IMR-90 (cell line): ENCODE measurements at regions not wholly inside any gene's neighbourhood (a gene's known extent, or its start where the extent isn't known, plus 50 kb on each side); places are given as distances from the start of the nearest gene placed in this dataset.

ENCODE experiments used
- ATAC-seq: fragments of 200-7000 bp; cut with Tn5 transposase; 2 replicates; pipeline ENCODE4 v1.9.1; 2020; ENCODE audit warnings: low read depth, mild to moderate bottlenecking, moderate library complexity
- BruUV-seq: library from RNA; stranded (reverse); fragments of 400-500 nt; replicated peaks from 2 replicates; lab custom pipeline; 2021; lab: Mats Ljungman, UMichigan
- CTCF ChIA-PET: fragments of 300-600 bp; formaldehyde crosslinking; extraction: SDS; loops from one replicate; lab custom pipeline; 2021; ENCODE audit warnings: antibody characterized with exemption; lab: Yijun Ruan, JAX
- POLR2A ChIA-PET: fragments of 300-600 bp; sonication (Branson Sonifier 250); formaldehyde crosslinking; loops from one replicate; lab custom pipeline; 2022; ENCODE audit warnings: antibody characterized with exemption; ENCODE audit not compliant: unreplicated experiment; lab: Charles Lee
- DNase-seq: peaks from one replicate; pipeline ENCODE4 v3.0.0; 2013
- H2AFZ ChIP-seq: replicated peaks from 2 replicates; pipeline ENCODE3; 2013; ENCODE audit warnings: low read length, mild to moderate bottlenecking; ENCODE audit not compliant: poor library complexity
- H2AK5ac ChIP-seq: 2 replicates; pipeline ENCODE4 v1.6.1; 2013; ENCODE audit warnings: low read depth, low read length, inconsistent platforms
- H2AK9ac ChIP-seq: replicated peaks from 2 replicates; pipeline ENCODE3; 2013; ENCODE audit warnings: mild to moderate bottlenecking, low read depth, low read length, moderate library complexity; ENCODE audit not compliant: poor library complexity
- H2BK120ac ChIP-seq: 2 replicates; pipeline ENCODE4 v1.6.1; 2013; ENCODE audit warnings: low read depth, low read length, inconsistent platforms
- H2BK15ac ChIP-seq: 3 replicates; pipeline ENCODE4 v1.6.1; 2013; ENCODE audit warnings: low read depth, low read length, inconsistent platforms
- H2BK20ac ChIP-seq: 2 replicates; pipeline ENCODE4 v1.6.1; 2013; ENCODE audit warnings: low read depth, mild to moderate bottlenecking, inconsistent platforms, low read length, moderate library complexity
- H2BK5ac ChIP-seq: 2 replicates; pipeline ENCODE4 v1.6.1; 2013; ENCODE audit warnings: mild to moderate bottlenecking, low read depth, low read length, inconsistent platforms; ENCODE audit not compliant: poor library complexity, severe bottlenecking
- H3K14ac ChIP-seq: replicated peaks from 2 replicates; pipeline ENCODE4 v1.6.1; 2013; ENCODE audit warnings: low read depth, low read length, inconsistent platforms
- H3K18ac ChIP-seq: 2 replicates; pipeline ENCODE4 v1.6.1; 2013; ENCODE audit warnings: low read depth, low read length, control low read depth
- H3K23ac ChIP-seq: 2 replicates; pipeline ENCODE4 v1.6.1; 2013; ENCODE audit warnings: low read depth, low read length, inconsistent platforms
- H3K27ac ChIP-seq: 2 replicates; pipeline ENCODE4 v1.5.1; 2013; ENCODE audit warnings: mild to moderate bottlenecking, control low read depth, low read length; ENCODE audit not compliant: insufficient read depth
- H3K27me3 ChIP-seq: 2 replicates; pipeline ENCODE4 v1.6.1; 2013; ENCODE audit warnings: low read length; ENCODE audit not compliant: control insufficient read depth, insufficient read depth
- H3K36me3 ChIP-seq: 2 replicates; pipeline ENCODE4 v1.6.1; 2013; ENCODE audit warnings: low read length, mixed read lengths; ENCODE audit not compliant: control insufficient read depth, insufficient read depth
- H3K4ac ChIP-seq: 2 replicates; pipeline ENCODE4 v1.6.1; 2013; ENCODE audit warnings: low read depth, low read length, inconsistent platforms
- H3K4me1 ChIP-seq: 2 replicates; pipeline ENCODE4 v1.6.1; 2013; ENCODE audit warnings: low read length, mixed read lengths; ENCODE audit not compliant: control insufficient read depth, insufficient read depth
- H3K4me2 ChIP-seq: 2 replicates; pipeline ENCODE4 v1.6.1; 2013; ENCODE audit warnings: low read depth, mild to moderate bottlenecking, control low read depth, low read length, moderate library complexity
- H3K4me3 ChIP-seq: 2 replicates; pipeline ENCODE4 v1.5.1; 2013; ENCODE audit warnings: low read depth, mild to moderate bottlenecking, control low read depth, low read length, moderate library complexity; ENCODE audit not compliant: insufficient read depth
- H3K56ac ChIP-seq: 2 replicates; pipeline ENCODE4 v1.6.1; 2013; ENCODE audit warnings: low read length, inconsistent platforms; ENCODE audit not compliant: insufficient read depth; ENCODE audit errors: extremely low read depth
- H3K79me1 ChIP-seq, 2 experiments: 2 replicates each; pipeline ENCODE4 v1.6.1; 2013; ENCODE audit warnings: low read length in 2 of 2, inconsistent platforms in 1 of 2, low read depth in 1 of 2
- H3K9ac ChIP-seq: 2 replicates; pipeline ENCODE4 v1.6.1; 2013; ENCODE audit warnings: low read depth, low read length, control low read depth
- H3K9me1 ChIP-seq: 2 replicates; pipeline ENCODE4 v1.6.1; 2013; ENCODE audit warnings: low read length, inconsistent platforms; ENCODE audit not compliant: insufficient read depth
- H3K9me3 ChIP-seq: 2 replicates; pipeline ENCODE4 v1.6.1; 2013; ENCODE audit warnings: low read length; ENCODE audit not compliant: control insufficient read depth, insufficient read depth
- H4K20me1 ChIP-seq: 2 replicates; pipeline ENCODE4 v1.6.1; 2013; ENCODE audit warnings: low read length, inconsistent platforms; ENCODE audit not compliant: insufficient read depth
- H4K5ac ChIP-seq: 2 replicates; pipeline ENCODE4 v1.6.1; 2013; ENCODE audit warnings: mild to moderate bottlenecking, low read depth, low read length, control low read depth
- H4K8ac ChIP-seq, 2 experiments: 2 replicates each; pipeline ENCODE4 v1.6.1; 2013; ENCODE audit warnings: low read depth in 2 of 2, low read length in 2 of 2, control low read depth in 1 of 2, inconsistent platforms in 1 of 2
- H4K91ac ChIP-seq: 2 replicates; pipeline ENCODE4 v1.6.1; 2013; ENCODE audit warnings: low read depth, low read length, inconsistent platforms; ENCODE audit not compliant: insufficient read depth
- CEBPB ChIP-seq: IDR thresholded peaks from 2 replicates; pipeline ENCODE4 v1.6.1; 2012; ENCODE audit warnings: low read depth, low read length, improper control_type of control experiment
- CTCF ChIP-seq: conservative IDR thresholded peaks from 2 replicates; pipeline ENCODE4 v1.5.1; 2012; ENCODE audit warnings: mild to moderate bottlenecking, low read depth, low read length, improper control_type of control experiment
- MAFK ChIP-seq: IDR thresholded peaks from 2 replicates; pipeline ENCODE4 v1.6.1; 2012; ENCODE audit warnings: low read depth, low read length, improper control_type of control experiment
- RFX5 ChIP-seq: IDR thresholded peaks from 2 replicates; pipeline ENCODE4 v1.8.0; 2012; ENCODE audit warnings: low read depth, mild to moderate bottlenecking, low read length, moderate library complexity
- WGBS, 2 experiments: methylation state at CpG; one replicate each; pipeline versions ENCODE4 v1.1.5 to v1.1.7; 2013; ENCODE audit warnings: missing lambda C conversion rate in 2 of 2; ENCODE audit not compliant: insufficient read length in 1 of 2; ENCODE audit errors: extremely low coverage in 2 of 2; 5-methylcytosine and 5-hydroxymethylcytosine counted together
- dilution Hi-C: fragments of 300-500 bp; cut with HindIII; formaldehyde crosslinking; loops from one replicate; pipeline ENCODE4 v1.14.3; 2018; ENCODE audit warnings: low sequenced_read_pairs; ENCODE audit not compliant: unreplicated experiment
- in situ Hi-C: fragments of 300-500 bp; cut with MboI; formaldehyde crosslinking; loops from 3 replicates; pipeline ENCODE4 v1.14.3; 2019; ENCODE audit warnings: low sequenced_read_pairs, inconsistent platforms, mixed read lengths
- intact Hi-C: fragments of 100-400 bp; cut with micrococcal nuclease; formaldehyde crosslinking; loops from 2 replicates; pipeline ENCODE4 v1.10.0; 2022

DNA sequence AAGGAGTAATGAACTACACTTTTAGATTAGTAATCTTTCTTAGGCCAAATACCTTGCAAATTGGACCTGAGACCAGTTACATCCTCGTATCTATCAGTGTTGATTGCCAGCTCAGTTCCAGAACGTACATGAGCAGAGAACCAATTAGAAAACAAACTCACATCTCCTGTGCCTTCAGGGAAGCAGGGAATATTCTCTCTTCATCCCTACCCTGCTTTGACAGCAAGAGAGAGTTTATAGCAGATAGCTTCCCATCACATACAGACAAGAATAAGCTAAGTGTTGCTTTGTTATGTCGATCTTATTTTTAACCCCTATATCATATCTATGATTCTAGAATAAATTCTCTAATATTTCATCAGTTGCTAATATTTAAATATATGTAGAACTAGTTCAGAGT is 181.8 kb downstream of the DSC3 start:
- H3K36me3 ChIP-seq: no peaks in the 10 kb centered on the region
- POLR2A ChIA-PET: no interaction called here
- peaks cover 3% of the 10 kb centered on the region for H3K9me3 ChIP-seq
- H4K20me1 ChIP-seq: no peaks in the 10 kb centered on the region
- no peak overlapping the region for H2BK20ac ChIP-seq
- no peak overlapping the region for H3K4me3 ChIP-seq
- dilution Hi-C loops (no loop called here), in situ Hi-C loops (no loop called here), intact Hi-C loops (no loop called here)
- no peaks in the 10 kb centered on the region for H3K79me1 ChIP-seq
- H2AK9ac ChIP-seq: no peak overlapping the region
- ATAC-seq (no peak), DNase-seq (no peak)
- no peaks in the 10 kb centered on the region for H3K9me1 ChIP-seq
- H3K9ac ChIP-seq: no peak overlapping the region
- CTCF ChIA-PET: no interaction called here
- WGBS, 2 experiments: no CpG with 5 or more reads among the region's 3 CpGs
- no peak overlapping the region for H2AK5ac ChIP-seq
- H4K91ac ChIP-seq: no peak overlapping the region
- H3K4me1 ChIP-seq: no peaks in the 10 kb centered on the region
- H3K14ac ChIP-seq: no peak overlapping the region
- H2BK5ac ChIP-seq: no peak overlapping the region
- no peak overlapping the region for H3K4ac ChIP-seq
- no peaks in the 10 kb centered on the region for H3K27me3 ChIP-seq
- no peak overlapping the region for H3K4me2 ChIP-seq
- TF ChIP-seq MAFK (no peak), CTCF (no peak), RFX5 (no peak), CEBPB (no peak)
- no TSS peak for BruUV-seq
- no peak overlapping the region for H3K23ac ChIP-seq
- H3K18ac ChIP-seq: no peak overlapping the region
- no peak overlapping the region for H2BK15ac ChIP-seq
- no peak overlapping the region for H3K27ac ChIP-seq
- no peak overlapping the region for H4K5ac ChIP-seq
- H3K56ac ChIP-seq: no peak overlapping the region
- no peak overlapping the region for H2BK120ac ChIP-seq
- H2AFZ ChIP-seq: no peak overlapping the region
- no peak overlapping the region for H4K8ac ChIP-seq
